ENCODE measurements at regions not wholly inside any gene's neighbourhood (a gene's known extent, or its start where the extent isn't known, plus 50 kb on each side); places are given as distances from the start of the nearest gene placed in this dataset.

DNA sequence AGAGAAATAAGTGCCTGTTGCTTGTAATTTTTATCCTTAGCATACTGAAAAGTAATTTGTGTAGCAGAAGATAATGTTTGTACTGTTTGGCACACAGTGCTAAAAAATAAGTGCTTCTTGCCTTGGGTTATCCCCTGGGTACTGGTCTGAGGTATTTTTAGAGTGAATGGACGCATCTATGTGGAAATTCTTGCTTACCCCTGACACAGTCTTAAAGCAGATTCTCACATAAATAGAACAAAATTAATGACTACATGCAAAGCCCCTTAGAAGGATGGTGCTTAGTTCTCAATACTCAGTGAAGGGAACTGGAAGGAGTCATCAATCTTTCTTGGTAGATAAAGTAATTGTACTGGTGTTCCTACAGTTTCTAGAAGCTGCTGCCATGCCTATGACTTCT is 548.6 kb downstream of the ARL4A start:
- TF ChIP-seq RAD21 (IDR thresholded peaks at IDR 0.05; ENCODE audit: low read depth) = no peak
- no peak for TF ChIP-seq ZBTB7A (IDR thresholded peaks at IDR 0.05; ENCODE audit: low read depth)
- no peak for TF ChIP-seq YY1 (IDR thresholded peaks at IDR 0.05; ENCODE audit: low read depth)
- TF ChIP-seq NFIC (IDR thresholded peaks at IDR 0.05) = no peak
- no peak for TF ChIP-seq FOXM1 (IDR thresholded peaks at IDR 0.05; ENCODE audit: borderline replicate concordance, low read depth)
- TF ChIP-seq, protein P1, sequence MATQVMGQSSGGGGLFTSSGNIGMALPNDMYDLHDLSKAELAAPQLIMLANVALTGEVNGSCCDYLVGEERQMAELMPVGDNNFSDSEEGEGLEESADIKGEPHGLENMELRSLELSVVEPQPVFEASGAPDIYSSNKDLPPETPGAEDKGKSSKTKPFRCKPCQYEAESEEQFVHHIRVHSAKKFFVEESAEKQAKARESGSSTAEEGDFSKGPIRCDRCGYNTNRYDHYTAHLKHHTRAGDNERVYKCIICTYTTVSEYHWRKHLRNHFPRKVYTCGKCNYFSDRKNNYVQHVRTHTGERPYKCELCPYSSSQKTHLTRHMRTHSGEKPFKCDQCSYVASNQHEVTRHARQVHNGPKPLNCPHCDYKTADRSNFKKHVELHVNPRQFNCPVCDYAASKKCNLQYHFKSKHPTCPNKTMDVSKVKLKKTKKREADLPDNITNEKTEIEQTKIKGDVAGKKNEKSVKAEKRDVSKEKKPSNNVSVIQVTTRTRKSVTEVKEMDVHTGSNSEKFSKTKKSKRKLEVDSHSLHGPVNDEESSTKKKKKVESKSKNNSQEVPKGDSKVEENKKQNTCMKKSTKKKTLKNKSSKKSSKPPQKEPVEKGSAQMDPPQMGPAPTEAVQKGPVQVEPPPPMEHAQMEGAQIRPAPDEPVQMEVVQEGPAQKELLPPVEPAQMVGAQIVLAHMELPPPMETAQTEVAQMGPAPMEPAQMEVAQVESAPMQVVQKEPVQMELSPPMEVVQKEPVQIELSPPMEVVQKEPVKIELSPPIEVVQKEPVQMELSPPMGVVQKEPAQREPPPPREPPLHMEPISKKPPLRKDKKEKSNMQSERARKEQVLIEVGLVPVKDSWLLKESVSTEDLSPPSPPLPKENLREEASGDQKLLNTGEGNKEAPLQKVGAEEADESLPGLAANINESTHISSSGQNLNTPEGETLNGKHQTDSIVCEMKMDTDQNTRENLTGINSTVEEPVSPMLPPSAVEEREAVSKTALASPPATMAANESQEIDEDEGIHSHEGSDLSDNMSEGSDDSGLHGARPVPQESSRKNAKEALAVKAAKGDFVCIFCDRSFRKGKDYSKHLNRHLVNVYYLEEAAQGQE (IDR thresholded peaks at IDR 0.05; ENCODE audit: low read depth) = no peak
- TF ChIP-seq TAF1 (IDR thresholded peaks at IDR 0.05; ENCODE audit: low read depth) = no peak
- no peak for TF ChIP-seq EP300 (IDR thresholded peaks at IDR 0.05; ENCODE audit: borderline replicate concordance)
- TF ChIP-seq EGR1 (IDR thresholded peaks at IDR 0.05) = no peak
- TF ChIP-seq CREB1 (IDR thresholded peaks at IDR 0.05; ENCODE audit: low read depth) = no peak
- no peak for TF ChIP-seq TCF12 (IDR thresholded peaks at IDR 0.05; ENCODE audit: low read depth)
- TF ChIP-seq CEBPB (IDR thresholded peaks at IDR 0.05) = no peak
- TF ChIP-seq, protein P2, sequence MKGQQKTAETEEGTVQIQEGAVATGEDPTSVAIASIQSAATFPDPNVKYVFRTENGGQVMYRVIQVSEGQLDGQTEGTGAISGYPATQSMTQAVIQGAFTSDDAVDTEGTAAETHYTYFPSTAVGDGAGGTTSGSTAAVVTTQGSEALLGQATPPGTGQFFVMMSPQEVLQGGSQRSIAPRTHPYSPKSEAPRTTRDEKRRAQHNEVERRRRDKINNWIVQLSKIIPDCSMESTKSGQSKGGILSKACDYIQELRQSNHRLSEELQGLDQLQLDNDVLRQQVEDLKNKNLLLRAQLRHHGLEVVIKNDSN (IDR thresholded peaks at IDR 0.05) = no peak
- no peak for TF ChIP-seq TEAD4 (IDR thresholded peaks at IDR 0.05)
- TF ChIP-seq, protein P3, sequence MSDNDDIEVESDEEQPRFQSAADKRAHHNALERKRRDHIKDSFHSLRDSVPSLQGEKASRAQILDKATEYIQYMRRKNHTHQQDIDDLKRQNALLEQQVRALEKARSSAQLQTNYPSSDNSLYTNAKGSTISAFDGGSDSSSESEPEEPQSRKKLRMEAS (IDR thresholded peaks at IDR 0.05) = no peak

DNA sequence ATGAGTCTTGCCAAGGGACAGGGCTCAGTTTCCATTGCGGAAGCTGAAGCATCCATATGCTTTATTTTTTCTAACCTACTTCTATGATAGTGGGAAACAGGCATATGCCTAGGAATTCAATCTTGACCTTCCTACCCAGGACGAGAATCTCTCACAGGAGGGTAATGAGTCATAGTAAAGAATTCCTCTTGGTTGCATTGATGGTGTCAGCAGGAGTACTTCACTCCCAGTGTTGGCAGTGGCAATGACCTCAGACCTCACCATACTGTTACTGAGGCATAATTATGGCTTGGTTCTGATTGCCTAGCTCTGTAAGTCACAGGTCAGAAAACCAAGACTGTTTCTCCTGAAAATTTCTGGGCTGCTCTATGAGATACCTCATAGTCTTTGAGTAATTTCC is 552.9 kb downstream of the ARL4A start:
- TF ChIP-seq, protein P3 (IDR thresholded peaks at IDR 0.05) = no peak
- TF ChIP-seq TCF12 (IDR thresholded peaks at IDR 0.05; ENCODE audit: low read depth) (no peak), ZBTB7A (IDR thresholded peaks at IDR 0.05; ENCODE audit: low read depth) (no peak), EP300 (IDR thresholded peaks at IDR 0.05; ENCODE audit: borderline replicate concordance) (no peak), TAF1 (IDR thresholded peaks at IDR 0.05; ENCODE audit: low read depth) (no peak), FOXM1 (IDR thresholded peaks at IDR 0.05; ENCODE audit: borderline replicate concordance, low read depth) (no peak), TEAD4 (IDR thresholded peaks at IDR 0.05) (no peak), NFIC (IDR thresholded peaks at IDR 0.05) (no peak), EGR1 (IDR thresholded peaks at IDR 0.05) (no peak), RAD21 (IDR thresholded peaks at IDR 0.05; ENCODE audit: low read depth) (no peak), CEBPB (IDR thresholded peaks at IDR 0.05) (no peak)

DNA sequence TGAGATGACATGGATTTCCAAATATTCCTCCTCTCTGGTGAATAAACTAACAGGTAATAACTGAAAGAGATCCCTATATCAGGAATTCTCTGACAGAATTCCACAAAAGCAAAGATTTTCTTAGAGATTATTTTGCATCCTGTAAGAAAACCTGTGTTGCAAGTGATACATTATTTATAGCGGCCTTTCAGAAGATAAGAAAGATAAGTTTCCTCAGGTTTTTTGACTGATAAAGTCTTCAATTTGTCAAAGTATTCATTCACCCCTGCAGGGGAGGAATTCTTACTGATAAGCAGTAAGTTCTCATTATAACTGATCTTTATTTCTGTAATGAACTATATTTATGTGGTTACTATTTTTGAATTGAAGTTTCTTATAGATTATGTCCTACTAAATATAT is 554.0 kb downstream of the ARL4A start:
- TF ChIP-seq RAD21 (IDR thresholded peaks at IDR 0.05; ENCODE audit: low read depth) (no peak), ZBTB7A (IDR thresholded peaks at IDR 0.05; ENCODE audit: low read depth) (no peak)
- TF ChIP-seq, protein P3 (IDR thresholded peaks at IDR 0.05) = no peak

DNA sequence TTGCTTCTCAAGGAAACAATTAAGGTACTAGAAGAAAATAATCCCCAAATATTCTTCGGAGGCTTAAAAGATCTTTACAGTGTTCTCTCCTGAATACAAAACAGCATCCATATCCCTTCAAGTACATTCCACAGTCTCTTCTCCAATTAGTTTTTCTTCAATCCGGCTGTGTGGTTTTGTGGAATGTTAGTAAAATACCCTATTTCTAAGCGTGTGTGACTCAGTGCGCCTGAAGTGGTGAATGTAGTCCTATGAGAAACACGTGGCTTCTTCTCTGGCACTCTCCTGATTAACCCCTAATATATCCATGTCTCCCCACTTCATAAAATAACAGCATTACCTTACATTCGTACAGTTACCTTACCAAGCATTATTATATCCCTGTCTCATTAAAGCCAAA is 570.2 kb downstream of the ARL4A start:
- TF ChIP-seq, protein P1 (IDR thresholded peaks at IDR 0.05; ENCODE audit: low read depth) = no peak
- no peak for TF ChIP-seq TEAD4 (IDR thresholded peaks at IDR 0.05)
- no peak for TF ChIP-seq EGR1 (IDR thresholded peaks at IDR 0.05)
- TF ChIP-seq ZBTB7A (IDR thresholded peaks at IDR 0.05; ENCODE audit: low read depth) = no peak
- no peak for TF ChIP-seq EP300 (IDR thresholded peaks at IDR 0.05; ENCODE audit: borderline replicate concordance)
- TF ChIP-seq YY1 (IDR thresholded peaks at IDR 0.05; ENCODE audit: low read depth) = no peak
- TF ChIP-seq, protein P2 (IDR thresholded peaks at IDR 0.05) = no peak
- TF ChIP-seq CEBPB (IDR thresholded peaks at IDR 0.05) = no peak

DNA sequence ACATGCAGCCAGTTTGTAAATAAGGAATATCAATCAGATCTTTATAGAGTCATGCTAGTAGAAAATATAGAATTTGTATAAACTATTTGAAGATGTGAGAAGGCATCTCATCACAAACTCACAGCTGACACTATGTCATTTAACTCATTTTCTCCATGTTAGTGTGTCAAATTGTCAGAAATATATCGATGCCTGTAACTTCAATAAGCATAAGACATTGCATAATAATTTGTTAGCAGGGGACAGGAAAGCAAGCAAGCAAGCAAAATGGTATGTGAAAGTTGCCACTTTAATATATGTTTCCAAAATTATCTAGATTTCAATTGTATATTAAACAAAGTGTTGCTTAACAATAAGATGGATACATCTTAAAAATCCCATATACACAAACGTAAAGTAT is 571.0 kb downstream of the ARL4A start:
- TF ChIP-seq TAF1 (IDR thresholded peaks at IDR 0.05; ENCODE audit: low read depth) = no peak
- TF ChIP-seq NFIC (IDR thresholded peaks at IDR 0.05) = no peak
- TF ChIP-seq, protein P2 (IDR thresholded peaks at IDR 0.05) = no peak
- TF ChIP-seq ZBTB7A (IDR thresholded peaks at IDR 0.05; ENCODE audit: low read depth) = no peak
- TF ChIP-seq CREB1 (IDR thresholded peaks at IDR 0.05; ENCODE audit: low read depth) = no peak
- TF ChIP-seq, protein P1 (IDR thresholded peaks at IDR 0.05; ENCODE audit: low read depth) = no peak
- no peak for TF ChIP-seq EGR1 (IDR thresholded peaks at IDR 0.05)
- TF ChIP-seq CEBPB (IDR thresholded peaks at IDR 0.05) = no peak
- TF ChIP-seq TCF12 (IDR thresholded peaks at IDR 0.05; ENCODE audit: low read depth) = no peak
- no peak for TF ChIP-seq TEAD4 (IDR thresholded peaks at IDR 0.05)
- no peak for TF ChIP-seq YY1 (IDR thresholded peaks at IDR 0.05; ENCODE audit: low read depth)
- TF ChIP-seq, protein P3 (IDR thresholded peaks at IDR 0.05) = no peak
- TF ChIP-seq EP300 (IDR thresholded peaks at IDR 0.05; ENCODE audit: borderline replicate concordance) = no peak
